ENCODE measurements at regions not wholly inside any gene's neighbourhood (a gene's known extent, or its start where the extent isn't known, plus 50 kb on each side); places are given as distances from the start of the nearest gene placed in this dataset.
A peak's percentile ranks its signal among the peaks of the same experiment; 100 is the strongest.
"Not testable (repeated sequence)": the region's sequence is repeated elsewhere in the genome, so short reads cannot be mapped to it uniquely, and the experiment has no call there.

DNA sequence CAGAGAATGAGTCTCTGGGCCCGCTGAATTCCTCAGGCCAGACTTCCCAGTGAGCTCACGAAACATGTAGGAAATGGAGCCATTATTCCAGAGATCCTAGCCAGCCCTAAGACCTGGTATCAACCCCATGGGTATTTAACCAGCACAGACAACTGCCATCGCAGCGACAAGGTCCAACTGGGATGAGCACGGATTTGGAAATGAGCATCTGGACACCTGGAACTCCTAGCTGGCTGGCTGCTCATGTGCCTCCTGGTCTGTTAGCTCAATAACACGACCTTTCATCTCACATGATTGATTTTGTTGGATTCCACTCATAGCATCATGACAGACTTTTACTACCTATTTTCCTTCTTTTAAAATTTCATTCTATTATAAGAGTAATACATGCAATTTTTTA lies 51.0 kb downstream of the POU3F3 start:
- no peak for DNase-seq (ENCODE audit: low spot score)

DNA sequence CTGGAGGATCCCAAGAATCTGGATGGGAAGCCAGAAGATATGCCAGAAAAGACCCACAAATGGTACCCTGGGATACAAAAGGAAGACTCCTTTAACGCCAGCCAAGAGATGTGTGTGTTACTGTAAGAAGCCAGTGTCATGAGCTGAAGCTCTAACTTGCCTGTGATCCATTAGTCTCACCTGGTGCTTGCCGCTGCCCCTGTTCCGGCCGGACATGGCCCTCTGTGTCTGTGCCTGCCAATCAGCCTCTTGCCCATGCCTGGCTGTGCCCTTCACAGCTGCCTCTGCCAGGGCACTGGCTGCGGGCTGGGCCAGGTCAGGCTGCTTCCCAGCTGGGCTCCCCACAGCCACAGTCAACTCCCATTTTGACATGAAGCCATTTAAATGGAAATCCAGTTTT lies 55.4 kb downstream of the POU3F3 start:
- DNase-seq (ENCODE audit: low spot score) = no peak

DNA sequence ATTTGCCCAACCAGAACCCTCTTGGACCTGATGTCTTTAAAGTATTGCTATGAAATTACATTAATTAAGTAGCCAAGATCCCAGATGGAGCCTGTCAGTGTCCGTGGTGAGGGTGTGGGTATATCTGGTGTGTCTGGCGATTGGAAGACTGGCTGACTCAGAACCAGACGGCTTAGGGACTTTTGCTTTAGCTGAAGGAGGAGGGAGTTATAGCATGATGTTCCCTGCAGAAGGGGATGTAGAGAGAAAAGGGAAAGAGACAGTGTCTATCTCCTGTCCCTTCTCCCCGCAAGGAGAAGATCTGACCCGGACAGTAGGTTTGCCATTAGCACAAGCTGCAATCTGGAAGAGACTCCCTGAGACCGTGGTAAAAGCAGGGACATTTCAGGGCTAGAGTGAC lies 60.6 kb downstream of the POU3F3 start:
- no peak for DNase-seq (ENCODE audit: low spot score)

DNA sequence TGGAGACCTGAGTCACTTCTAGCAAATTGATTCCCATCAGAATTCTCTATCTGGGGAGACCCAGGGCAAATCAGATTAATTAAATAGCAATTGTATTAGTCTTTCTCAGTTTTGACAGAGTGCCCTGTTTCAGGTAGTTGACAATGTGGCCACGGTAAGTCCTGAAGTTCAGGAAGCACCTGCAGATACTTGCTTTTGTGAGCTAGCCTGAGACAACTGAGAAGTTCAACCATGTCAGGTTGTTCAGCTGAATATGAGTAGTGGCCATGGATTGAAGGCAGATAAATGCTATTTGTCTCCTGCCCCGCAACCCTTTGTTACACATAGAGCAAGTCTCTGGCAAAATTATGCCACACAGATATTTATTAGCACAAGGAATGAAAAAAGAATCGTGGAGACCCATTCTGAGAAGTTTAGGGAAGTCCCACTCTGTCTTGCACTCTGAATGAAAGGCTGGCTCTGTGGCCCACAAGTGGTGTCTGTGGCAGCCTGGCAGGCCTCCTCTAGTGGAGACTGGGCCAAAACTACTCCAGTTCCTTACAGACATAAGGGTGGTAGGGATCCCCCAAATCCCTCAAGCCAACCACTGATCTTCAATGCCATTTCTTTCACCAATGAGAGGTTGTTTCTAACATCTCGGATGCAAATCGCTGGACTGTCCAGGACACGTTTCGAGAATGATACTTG lies 61.3 kb downstream of the POU3F3 start:
- DNase-seq (ENCODE audit: low spot score) = no peak

DNA sequence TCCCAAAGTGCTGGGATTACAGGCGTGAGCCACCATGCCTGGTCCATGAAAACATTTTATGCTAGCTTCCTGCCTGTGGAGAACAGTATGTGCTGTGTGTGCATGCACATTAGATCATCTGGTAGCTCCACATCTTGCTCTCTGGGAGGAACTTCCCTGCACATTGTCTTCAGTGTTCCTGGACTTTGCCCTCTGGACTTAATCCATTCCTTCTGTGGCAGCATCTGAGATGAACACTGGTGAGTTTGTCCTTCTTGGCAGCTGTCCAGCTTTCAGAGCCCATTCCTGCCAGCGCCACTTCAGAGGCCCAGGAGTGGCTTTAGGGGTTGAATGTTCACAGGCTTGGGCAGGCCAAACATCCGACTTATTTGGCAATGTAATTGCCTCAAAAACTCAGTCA lies 65.2 kb downstream of the POU3F3 start:
- DNase-seq (ENCODE audit: low spot score) = peak; percentile 17

DNA sequence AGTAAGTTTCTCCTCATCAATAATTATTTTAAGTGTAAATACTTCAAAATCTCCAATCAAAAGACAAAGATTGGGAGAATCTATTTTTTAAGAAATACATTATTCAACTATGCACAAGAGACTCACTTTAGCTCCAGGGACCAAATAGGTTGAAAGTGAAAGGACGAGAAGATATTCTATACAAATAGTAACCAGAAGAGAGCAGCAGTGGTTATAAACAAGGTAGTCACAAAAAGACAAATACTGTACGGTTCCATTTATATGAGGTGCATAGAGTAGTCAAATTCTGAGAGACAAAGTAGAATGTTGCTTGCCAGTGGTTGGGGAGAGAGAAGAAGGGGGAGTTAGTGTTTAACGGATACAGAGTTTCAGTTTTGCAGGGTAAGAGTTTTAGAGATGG lies 69.8 kb downstream of the POU3F3 start:
- DNase-seq (ENCODE audit: low spot score) = no peak

DNA sequence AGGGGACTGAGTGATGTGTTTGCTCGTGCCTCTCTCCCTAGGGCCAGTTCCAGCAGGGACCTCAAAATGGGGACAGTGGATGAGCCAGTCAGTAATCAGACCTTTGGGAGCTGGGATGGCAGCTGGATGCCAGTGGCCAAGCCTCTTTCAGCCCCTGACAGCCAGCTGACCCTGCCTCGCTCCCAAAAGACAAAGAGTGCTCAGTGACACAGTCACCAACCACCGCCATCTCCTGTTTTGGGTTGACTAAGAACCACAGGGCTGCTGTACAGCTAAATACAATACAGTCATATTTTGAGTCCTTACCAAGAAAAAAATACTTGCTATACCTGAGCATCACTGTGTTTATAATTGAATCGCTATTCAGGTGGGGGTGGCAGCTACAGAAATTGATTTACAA lies 75.7 kb downstream of the POU3F3 start:
- DNase-seq (ENCODE audit: low spot score) = no peak

DNA sequence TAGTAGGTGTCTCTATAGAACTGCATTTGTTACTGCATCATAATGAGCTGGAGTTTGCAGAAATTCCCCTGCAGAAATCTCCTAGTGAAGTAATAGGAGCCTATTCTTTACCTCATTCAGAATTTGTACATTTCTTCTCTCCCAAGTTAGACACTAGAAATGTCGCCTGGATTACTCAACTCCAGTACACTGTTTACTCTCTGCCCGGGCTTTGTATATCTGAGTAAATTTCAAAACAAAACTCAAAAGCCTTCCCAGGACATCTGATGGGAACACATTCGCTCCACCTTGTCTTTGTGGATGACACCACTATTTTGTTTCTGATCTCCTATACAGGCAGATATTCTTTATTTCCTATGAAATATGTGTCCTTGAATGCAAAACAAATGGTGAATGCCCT lies 76.8 kb downstream of the POU3F3 start:
- no peak for DNase-seq (ENCODE audit: low spot score)

DNA sequence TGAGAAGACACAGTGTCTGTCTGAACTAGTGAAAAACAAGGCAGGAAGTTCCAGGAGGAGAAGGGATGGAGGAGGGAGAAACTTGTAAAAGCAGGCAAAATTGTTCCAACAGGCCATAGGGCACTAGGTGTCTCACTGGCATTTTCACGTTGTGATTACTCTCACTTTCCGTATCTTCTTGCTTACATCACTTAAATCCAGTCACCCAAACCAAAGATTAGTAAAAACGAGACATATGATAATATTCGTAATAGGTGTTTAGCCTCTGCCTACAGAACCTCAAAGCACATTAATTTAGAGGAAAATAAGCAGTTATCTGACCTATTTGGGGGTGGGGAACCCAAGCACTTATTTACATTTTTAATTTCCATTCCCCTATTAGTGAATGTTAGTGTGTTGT lies 78.3 kb downstream of the POU3F3 start:
- no peak for DNase-seq (ENCODE audit: low spot score)

DNA sequence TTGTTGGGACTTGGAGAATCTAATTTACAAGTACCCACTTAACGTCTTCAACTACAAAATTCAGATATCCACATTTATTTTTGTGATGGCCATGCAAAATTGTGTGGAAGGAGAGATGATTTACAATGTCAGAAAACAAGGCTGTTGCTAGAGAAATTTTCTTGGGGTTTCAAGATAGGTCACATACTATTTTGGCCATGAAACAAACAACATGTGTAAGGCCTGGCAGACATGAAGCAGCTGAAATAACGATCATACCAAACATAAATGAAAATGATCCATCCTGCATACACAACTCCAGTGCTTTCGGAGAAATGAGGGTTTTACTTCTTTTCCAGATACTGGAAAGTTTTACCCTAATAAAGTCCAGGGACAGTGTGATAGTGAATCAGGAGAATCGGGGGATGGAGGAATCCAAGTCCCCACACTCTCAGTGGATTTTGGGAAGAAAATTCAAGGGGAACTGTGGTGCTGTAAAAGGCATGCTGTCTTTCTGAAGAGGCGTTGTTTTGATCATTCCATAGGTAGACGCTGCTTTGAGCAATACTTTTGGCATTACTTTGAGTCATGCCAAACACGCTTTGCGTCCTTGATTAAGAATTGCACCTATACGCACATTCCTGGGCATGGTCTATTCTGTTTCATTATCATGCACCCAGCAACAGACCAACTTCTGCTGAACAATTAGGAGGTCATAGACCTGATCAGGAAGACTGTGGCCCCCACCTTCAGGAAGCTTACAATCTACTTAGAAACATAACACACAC lies 79.4 kb downstream of the POU3F3 start:
- DNase-seq (ENCODE audit: low spot score) = no peak

DNA sequence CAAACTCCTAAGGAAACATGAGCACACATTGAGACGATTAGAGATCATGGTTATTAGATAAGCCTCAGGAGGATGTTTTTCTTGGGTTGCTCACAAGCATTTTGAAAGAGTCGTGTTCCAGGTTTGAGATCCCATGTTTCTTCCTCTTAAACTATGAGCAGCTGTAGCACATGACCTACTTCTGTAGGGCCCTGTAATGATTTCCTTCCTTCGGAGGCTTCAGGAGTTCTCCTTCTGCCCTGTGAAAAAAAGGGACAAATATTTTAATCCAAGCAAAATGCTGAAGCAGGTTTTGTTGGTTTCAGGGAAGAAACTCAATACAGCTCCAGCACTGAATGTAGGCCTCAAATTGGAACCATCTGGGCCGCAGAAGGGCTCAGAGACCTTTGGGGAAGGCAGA lies 82.6 kb downstream of the POU3F3 start:
- no peak for DNase-seq (ENCODE audit: low spot score)

DNA sequence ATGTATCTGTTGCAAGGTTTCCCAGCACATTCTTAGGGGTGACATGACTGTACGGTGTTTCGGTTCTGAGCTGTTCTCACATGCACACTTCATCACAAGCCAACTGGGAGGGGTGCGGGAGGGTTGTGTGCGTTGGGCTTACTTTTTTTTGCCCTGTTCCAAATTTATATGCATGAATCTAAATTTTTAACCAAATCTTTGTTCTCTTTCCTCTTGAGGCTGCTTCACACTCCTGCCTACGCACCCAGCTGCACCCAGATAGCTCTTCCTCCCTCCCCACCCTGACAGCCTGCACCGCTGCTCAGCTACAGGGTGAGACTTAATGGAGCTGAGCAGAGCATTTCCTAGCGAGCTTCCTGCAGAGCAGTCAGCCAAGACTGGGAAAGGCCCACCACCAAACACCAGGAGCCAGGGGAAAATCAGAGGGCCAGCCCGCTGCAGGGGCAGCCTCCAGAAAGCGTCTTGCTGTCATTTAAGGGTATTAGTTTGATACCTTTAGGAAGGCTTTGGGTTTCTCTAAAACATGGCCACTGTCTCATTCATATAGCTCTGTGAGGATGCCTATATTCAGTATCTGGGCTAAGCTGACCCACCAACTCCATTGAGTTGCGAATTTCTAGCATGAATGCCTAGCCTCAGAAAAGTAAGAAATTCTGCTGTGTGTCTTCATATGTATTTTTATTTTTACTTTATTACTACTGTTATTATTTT lies 84.5 kb downstream of the POU3F3 start:
- no peak for DNase-seq (ENCODE audit: low spot score)

DNA sequence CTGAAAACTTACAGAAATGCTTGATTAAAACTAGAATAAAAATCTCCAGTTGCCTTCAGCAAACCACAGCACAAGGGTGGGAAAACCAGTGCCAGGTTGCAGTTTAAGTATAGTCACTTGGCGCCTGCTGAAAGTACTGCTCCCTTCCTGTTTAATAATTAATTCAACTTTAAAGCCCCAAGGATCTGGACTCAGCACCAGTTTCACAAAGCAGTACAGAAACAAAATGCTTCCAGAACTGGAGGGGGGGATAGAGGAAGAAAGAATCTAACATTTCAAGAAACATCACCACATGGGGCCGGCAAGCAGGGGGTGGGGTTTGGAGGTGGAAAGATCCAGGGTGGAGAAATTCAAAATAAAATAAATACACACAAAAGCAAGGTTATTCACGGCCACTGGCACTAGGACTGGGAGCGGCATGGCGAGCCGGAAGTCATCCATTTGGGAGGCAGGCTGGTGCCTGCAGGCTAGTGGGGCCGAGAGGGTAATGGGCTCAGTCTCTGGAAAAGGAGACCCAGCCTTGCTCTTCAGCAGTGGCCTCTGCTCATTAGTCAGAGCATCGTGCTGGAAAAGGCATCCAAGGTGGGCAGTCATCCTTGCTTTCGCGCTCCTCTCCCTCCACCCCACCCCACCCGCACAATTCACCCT lies 85.8 kb downstream of the POU3F3 start:
- no peak for DNase-seq (ENCODE audit: low spot score)

DNA sequence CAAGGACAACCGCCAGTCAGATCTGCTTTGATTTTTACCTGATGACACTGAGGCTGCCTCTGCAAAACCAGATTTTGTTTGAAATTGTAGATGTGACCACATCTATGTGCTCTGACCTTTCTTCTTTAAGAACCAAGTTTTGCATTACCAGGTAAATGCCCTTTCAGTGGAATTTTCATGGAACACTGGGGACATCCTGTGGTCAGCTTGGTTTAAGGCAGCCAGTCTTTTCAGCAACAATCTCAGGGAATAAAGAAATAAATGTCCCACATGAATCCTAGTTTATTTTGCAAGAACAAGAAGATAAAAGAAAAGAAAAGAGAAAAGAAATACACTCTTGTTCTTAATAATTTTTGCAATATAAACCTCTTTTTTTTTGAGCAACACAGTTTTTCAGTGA lies 90.6 kb downstream of the POU3F3 start:
- peak; percentile 26 for DNase-seq (ENCODE audit: low spot score)

DNA sequence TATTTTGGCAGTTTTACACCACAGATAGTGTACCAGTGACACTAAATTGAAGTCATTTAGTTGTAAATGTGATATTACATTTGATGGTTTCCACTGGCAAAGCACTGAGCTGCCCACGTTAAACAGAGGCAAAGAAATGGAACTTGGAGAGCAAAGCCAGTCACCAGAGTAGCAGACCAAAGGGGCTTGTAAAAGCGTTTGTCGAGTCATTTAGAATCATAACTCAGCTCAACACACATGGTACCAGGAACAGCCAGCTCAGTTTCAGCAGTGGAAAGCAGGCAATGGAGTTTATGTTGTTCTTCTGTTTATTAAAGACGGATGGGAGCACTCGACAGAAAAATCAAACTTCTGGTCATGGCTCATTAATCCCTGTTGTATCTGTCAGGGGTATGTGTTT lies 91.2 kb downstream of the POU3F3 start:
- DNase-seq (ENCODE audit: low spot score) = no peak

DNA sequence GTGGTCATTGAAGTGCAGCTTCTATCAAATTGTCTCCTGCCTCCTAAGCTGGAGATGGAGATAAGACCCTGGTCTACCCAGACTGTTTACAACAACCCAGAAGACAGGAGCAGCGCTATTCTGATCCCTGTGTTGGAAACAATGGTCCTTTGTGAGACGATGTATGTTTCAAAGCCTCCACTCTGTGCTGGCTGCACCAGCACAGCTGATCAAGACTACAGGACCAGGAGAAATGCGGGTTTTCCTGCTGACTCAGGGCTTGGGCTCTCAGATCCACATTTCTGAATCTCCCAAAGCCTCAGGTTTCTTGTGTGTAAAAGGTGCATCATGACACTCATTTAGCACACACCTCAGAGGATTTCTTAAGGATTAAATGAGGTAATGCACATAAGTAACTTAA lies 92.0 kb downstream of the POU3F3 start:
- DNase-seq (ENCODE audit: low spot score) = no peak

DNA sequence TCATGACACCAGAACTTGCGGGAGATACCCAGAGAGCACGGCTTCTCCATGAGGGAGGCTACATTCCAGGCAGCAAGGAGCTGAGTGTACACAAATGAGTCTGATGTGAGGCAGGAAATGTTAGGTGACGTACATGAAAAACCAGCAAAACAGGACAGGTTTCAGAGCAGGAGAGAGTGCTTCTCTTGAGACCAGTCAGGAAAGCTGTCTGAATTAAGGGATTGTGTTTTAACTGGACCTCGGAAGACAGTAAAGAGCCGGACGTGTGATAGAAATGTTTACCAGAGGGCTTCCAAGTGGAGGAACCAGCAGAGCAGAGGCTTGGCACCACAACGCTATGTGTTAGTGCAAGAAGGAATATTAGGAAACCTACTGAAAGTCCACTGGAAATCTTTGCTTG lies 90.4 kb upstream of the MRPS9 start:
- not testable (repeated sequence) for DNase-seq (ENCODE audit: low spot score)

DNA sequence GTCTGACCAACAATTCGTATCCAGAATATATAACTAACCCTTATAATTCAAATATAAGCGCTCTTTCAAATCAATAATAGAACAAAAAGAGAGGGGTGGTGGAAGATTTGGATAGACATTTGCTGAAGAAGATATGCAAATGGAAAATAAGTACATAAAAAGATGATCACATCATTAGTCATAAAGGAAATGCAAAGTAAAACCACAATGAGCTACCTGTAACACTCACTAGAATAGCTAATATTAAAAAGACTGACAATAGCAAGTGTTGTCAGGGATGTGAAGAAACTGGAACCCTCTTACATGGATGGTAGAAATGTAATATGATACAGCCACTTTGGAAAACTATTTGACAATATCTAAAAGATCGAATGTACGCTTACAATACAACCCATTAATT lies 84.9 kb upstream of the MRPS9 start:
- DNase-seq (ENCODE audit: low spot score) = no peak

DNA sequence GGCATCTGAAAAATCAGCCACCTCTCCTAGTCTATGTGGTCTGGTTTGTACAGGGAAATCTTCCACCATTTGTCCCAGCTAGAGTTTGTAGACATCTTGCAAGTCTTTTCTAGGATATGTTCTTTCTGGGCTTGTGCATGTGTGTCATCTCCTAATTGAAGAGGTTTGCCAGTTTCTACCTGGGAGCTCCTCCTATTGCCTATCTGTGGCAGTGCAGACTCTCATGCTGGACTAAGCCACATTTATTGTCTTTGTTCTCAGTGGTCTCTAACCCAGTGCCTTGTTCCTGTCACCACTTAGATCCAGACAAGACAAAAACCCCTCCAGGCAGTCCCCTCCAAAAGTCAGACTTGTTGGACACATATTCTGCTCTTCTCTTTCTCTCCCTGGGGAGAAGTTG lies 72.0 kb upstream of the MRPS9 start:
- DNase-seq (ENCODE audit: low spot score) = no peak

DNA sequence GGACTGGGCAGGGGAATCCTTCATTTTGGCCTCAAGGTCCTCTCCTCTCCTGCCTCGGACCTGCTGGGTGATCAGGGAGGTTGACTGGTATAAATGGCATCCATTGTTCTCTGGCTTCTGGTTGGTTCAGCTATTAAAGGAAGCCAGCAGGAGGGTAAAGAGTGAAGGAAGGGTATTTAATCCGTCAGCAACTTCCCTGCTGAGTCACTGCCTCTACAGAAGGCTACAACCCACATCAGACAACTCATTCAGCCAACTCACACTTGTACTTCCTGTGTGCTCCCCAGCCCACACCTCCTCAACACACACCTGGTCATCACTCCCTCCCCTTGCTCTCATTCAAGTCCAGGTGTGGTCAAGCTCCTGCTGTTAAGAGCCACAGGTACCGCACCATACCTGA lies 68.3 kb upstream of the MRPS9 start:
- peak; percentile 37 for DNase-seq (ENCODE audit: low spot score)

DNA sequence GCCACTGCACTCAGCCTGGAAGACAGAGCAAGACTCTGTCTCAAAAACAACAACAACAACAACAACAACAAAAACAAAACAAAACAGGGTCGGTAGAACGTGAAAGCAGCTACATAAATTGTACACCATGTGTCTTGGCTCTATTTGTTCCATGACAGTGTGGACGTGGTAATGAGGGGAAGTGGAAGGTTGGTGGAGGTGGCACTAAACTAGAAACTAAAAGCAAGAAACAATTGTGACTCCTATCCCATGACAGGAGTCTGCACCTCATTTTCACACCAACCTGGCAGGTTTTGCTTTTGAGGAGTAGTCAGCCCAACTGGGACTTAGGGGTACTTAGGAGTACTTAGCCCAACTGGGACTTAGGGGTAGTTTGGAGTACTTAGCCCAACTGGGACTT lies 62.5 kb upstream of the MRPS9 start:
- no peak for DNase-seq (ENCODE audit: low spot score)

DNA sequence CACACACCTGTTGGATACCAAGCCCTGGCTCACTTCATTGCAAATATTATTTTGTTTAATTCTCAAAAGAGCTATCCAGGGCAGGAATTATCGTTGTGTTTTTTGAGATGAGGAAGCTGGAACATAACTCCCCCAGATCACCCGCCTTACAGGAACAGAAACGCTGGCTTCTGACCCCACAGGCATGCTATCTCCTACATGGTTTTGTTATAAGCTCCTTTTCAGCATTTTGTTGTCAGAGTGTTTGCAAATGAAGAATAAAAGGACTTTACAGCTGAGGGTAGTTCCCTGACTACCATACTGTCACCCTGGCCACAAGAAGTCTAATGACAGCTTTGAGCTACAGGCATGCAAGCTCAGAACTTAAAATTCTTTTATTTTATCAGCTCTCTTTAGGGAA lies 62.0 kb upstream of the MRPS9 start:
- no peak for DNase-seq (ENCODE audit: low spot score)

Data from H4 (cell line).